ENCODE measurements at regions not wholly inside any gene's neighbourhood (a gene's known extent, or its start where the extent isn't known, plus 50 kb on each side); places are given as distances from the start of the nearest gene placed in this dataset.

- TF ChIP-seq, protein P1, sequence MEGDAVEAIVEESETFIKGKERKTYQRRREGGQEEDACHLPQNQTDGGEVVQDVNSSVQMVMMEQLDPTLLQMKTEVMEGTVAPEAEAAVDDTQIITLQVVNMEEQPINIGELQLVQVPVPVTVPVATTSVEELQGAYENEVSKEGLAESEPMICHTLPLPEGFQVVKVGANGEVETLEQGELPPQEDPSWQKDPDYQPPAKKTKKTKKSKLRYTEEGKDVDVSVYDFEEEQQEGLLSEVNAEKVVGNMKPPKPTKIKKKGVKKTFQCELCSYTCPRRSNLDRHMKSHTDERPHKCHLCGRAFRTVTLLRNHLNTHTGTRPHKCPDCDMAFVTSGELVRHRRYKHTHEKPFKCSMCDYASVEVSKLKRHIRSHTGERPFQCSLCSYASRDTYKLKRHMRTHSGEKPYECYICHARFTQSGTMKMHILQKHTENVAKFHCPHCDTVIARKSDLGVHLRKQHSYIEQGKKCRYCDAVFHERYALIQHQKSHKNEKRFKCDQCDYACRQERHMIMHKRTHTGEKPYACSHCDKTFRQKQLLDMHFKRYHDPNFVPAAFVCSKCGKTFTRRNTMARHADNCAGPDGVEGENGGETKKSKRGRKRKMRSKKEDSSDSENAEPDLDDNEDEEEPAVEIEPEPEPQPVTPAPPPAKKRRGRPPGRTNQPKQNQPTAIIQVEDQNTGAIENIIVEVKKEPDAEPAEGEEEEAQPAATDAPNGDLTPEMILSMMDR (IDR thresholded peaks at IDR 0.05; ENCODE audit: insufficient read depth, low read length, severe bottlenecking): no peak
- Histone ChIP-seq H3K4me3 (ENCODE audit: low read depth, low read length) (no peak overlapping the region), H3K27me3 (ENCODE audit: control insufficient read depth, insufficient read depth, low read length) (no peaks in the 10 kb centered on the region), H3K36me3 (ENCODE audit: control insufficient read depth, insufficient read depth, low read length) (no peaks in the 10 kb centered on the region)
- FAIRE-seq: no peak
- DNase-seq (ENCODE audit: low read depth): no peak
Measured at GRCh38 chr2:4077017-4077416, 373.6 kb downstream of the DCDC2C start.

DNA sequence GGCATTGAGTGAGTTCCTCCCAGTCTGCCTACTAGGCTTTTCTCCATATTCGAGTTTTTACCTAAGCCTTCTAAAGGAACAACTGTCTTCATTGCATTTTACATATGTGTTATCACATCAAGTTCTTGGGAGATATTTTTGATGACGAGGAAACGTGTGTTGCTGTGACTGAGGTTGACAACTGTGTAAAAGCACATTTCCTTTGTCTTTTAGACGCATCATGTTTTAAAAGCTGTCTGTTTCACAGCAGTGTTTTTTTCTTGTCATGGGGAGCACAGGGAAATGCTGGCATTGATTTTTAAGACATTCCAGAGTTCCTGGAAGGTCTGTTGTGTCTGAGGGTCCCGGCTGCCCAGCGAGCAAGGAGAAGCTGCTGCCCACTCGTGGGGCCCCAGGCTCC lies 381.8 kb downstream of the DCDC2C start:
- H3K27me3 ChIP-seq (ENCODE audit: control insufficient read depth, insufficient read depth, low read length): no peaks in the 10 kb centered on the region
- H3K36me3 ChIP-seq (ENCODE audit: control insufficient read depth, insufficient read depth, low read length): no peaks in the 10 kb centered on the region
- no peak for FAIRE-seq
- DNase-seq (ENCODE audit: low read depth): no peak
- H3K4me3 ChIP-seq (ENCODE audit: low read depth, low read length): no peak overlapping the region
- TF ChIP-seq, protein P1 (IDR thresholded peaks at IDR 0.05; ENCODE audit: insufficient read depth, low read length, severe bottlenecking): no peak

GRCh38 chr2:4090668-4091630 lies 387.6 kb downstream of the DCDC2C start:
- H3K4me3 ChIP-seq (ENCODE audit: low read depth, low read length): no peak overlapping the region
- TF ChIP-seq, protein P1 (IDR thresholded peaks at IDR 0.05; ENCODE audit: insufficient read depth, low read length, severe bottlenecking): no peak
- no peak for FAIRE-seq
- H3K36me3 ChIP-seq (ENCODE audit: control insufficient read depth, insufficient read depth, low read length): no peaks in the 10 kb centered on the region
- no peak for DNase-seq (ENCODE audit: low read depth)
- H3K27me3 ChIP-seq (ENCODE audit: control insufficient read depth, insufficient read depth, low read length): no peaks in the 10 kb centered on the region

GRCh38 chr2:4091869-4092268 lies 388.5 kb downstream of the DCDC2C start:
- FAIRE-seq: no peak
- H3K36me3 ChIP-seq (ENCODE audit: control insufficient read depth, insufficient read depth, low read length): no peaks in the 10 kb centered on the region
- no peak for DNase-seq (ENCODE audit: low read depth)
- TF ChIP-seq, protein P1 (IDR thresholded peaks at IDR 0.05; ENCODE audit: insufficient read depth, low read length, severe bottlenecking): no peak
- H3K4me3 ChIP-seq (ENCODE audit: low read depth, low read length): no peak overlapping the region
- no peaks in the 10 kb centered on the region for H3K27me3 ChIP-seq (ENCODE audit: control insufficient read depth, insufficient read depth, low read length)

GRCh38 chr2:4094743-4095142 lies 391.4 kb downstream of the DCDC2C start:
- FAIRE-seq: no peak
- TF ChIP-seq, protein P1 (IDR thresholded peaks at IDR 0.05; ENCODE audit: insufficient read depth, low read length, severe bottlenecking): no peak
- no peaks in the 10 kb centered on the region for H3K27me3 ChIP-seq (ENCODE audit: control insufficient read depth, insufficient read depth, low read length)

More at GRCh38 chr2:4094743-4095142, 391.4 kb downstream of the DCDC2C start:
- Histone ChIP-seq H3K36me3 (ENCODE audit: control insufficient read depth, insufficient read depth, low read length) (no peaks in the 10 kb centered on the region), H3K4me3 (ENCODE audit: low read depth, low read length) (no peak overlapping the region)
- no peak for DNase-seq (ENCODE audit: low read depth)
